ENCODE measurements at regions not wholly inside any gene's neighbourhood (a gene's known extent, or its start where the extent isn't known, plus 50 kb on each side); places are given as distances from the start of the nearest gene placed in this dataset.

DNA sequence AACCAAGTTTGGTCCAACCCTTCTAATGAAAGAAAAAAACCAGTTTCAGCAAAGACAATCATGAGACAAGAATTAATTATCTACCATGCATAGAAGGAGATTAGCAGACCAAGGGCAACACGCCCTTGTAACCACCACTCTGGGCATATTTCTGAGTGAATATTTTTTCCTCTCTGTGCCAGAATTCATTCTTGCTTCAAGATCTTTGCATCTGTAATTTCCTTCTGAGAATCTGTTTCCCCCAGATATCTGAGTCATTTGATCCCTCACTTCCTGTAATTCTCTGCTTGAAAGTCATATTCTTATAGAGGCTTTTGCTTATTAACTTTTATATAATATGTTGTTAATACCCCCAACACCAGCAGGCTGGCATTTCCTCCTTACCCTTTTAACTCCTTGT is 243.7 kb downstream of the SLC16A7 start:
- in situ Hi-C loops (cut with HindIII; ENCODE audit: low pct_ligation_motif_present, low pct_unique_long_range_greater_than_20kb, low sequenced_read_pairs): no loop called here
- DNase-seq: no peak

- DNase-seq: no peak
- in situ Hi-C loops (cut with HindIII; ENCODE audit: low pct_ligation_motif_present, low pct_unique_long_range_greater_than_20kb, low sequenced_read_pairs): no loop called here
These were observed 247.5 kb downstream of the SLC16A7 start for GRCh38 chr12:59843260-59843843.

GRCh38 chr12:59844750-59845149 is 248.9 kb downstream of the SLC16A7 start:
- DNase-seq: no peak
- in situ Hi-C loops (cut with HindIII; ENCODE audit: low pct_ligation_motif_present, low pct_unique_long_range_greater_than_20kb, low sequenced_read_pairs): no loop called here

- in situ Hi-C loops (cut with HindIII; ENCODE audit: low pct_ligation_motif_present, low pct_unique_long_range_greater_than_20kb, low sequenced_read_pairs): no loop called here
- DNase-seq: no peak
These were observed 249.5 kb downstream of the SLC16A7 start for GRCh38 chr12:59845293-59845692.

DNA sequence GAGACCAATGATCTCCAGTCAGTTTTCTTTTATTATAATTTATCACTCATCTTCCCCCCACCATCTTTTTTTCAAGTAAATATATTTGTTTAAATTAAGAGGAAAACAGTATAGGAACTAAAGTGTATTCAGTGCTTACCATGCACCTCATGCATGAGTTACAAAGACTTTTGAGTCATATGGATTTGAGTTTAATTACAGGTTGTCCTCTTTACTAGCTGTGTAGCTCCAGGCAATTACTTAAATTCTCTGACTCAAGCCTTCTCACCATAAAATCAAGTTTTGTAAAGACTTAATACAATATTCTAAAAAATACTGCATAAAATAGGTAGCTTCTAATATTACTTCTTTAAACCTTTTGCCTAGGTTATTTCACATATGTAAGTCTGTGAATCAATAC is 251.3 kb downstream of the SLC16A7 start:
- no peak for DNase-seq
- in situ Hi-C loops (cut with HindIII; ENCODE audit: low pct_ligation_motif_present, low pct_unique_long_range_greater_than_20kb, low sequenced_read_pairs): no loop called here

DNA sequence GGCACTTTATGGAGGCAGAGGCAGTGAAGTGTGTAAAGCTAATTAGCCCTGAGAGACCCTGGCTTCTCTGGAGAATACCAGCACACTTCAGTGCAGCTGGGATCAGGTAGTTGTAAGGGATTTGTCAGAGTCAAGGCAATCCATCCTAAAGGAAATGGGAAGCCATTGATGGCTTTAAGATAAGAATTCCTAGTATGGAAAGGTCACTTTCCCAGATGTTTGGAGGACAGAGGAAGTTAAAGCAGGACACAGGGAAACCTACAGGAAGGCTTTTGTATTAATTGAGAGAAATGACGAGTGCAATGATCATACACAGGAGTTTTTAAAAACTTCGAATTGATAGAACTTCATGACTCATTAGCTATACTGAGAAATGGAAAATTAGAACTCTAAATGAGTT is 254.4 kb downstream of the SLC16A7 start:
- in situ Hi-C loops (cut with HindIII; ENCODE audit: low pct_ligation_motif_present, low pct_unique_long_range_greater_than_20kb, low sequenced_read_pairs): no loop called here
- no peak for DNase-seq

GRCh38 chr12:59858508-59859170 is 262.8 kb downstream of the SLC16A7 start:
- DNase-seq: no peak
- in situ Hi-C loops (cut with HindIII; ENCODE audit: low pct_ligation_motif_present, low pct_unique_long_range_greater_than_20kb, low sequenced_read_pairs): no loop called here

- no peak for DNase-seq
- in situ Hi-C loops (cut with HindIII; ENCODE audit: low pct_ligation_motif_present, low pct_unique_long_range_greater_than_20kb, low sequenced_read_pairs): no loop called here
These were observed 263.3 kb downstream of the SLC16A7 start for GRCh38 chr12:59859171-59859510.

DNA sequence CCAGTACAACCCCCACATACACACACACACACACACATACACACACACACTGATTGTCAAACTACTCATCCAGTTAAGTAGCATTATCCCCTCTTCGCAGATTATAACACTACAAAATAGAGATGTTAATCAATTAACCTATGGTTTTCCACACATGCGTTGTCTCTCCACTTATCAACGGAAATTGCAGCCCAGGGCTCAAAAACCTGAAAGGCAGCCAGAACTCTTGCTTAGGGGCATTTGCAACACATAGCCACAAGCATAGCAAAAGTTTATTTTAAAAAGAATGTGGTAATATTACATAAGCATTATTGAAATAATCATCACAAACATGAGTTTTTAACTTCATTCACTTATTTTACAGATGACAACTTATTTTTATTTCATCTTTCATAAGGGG is 265.8 kb downstream of the SLC16A7 start:
- in situ Hi-C loops (cut with HindIII; ENCODE audit: low pct_ligation_motif_present, low pct_unique_long_range_greater_than_20kb, low sequenced_read_pairs): no loop called here
- no peak for DNase-seq

- in situ Hi-C loops (cut with HindIII; ENCODE audit: low pct_ligation_motif_present, low pct_unique_long_range_greater_than_20kb, low sequenced_read_pairs): no loop called here
- no peak for DNase-seq
These were observed 271.2 kb downstream of the SLC16A7 start for GRCh38 chr12:59867055-59867454.

DNA sequence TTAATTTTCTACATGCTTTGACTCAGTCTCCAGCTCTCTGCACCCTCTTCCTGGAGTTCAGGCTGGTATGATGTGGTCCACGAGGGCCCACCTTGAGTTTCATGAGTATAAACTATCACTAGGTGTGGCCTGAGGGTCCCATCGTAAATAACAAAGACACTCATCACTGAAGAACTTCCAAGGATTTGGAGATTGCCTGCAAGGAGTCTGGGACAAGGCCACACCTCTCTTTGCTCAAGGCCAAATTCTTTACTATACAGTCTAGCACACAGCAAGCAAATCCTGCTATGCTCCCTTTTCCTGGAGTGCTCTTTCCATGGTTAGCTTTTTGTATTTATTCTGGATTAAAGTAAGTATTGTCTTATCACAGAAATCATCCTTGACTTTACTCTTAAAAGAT is 271.9 kb downstream of the SLC16A7 start:
- no peak for DNase-seq
- in situ Hi-C loops (cut with HindIII; ENCODE audit: low pct_ligation_motif_present, low pct_unique_long_range_greater_than_20kb, low sequenced_read_pairs): no loop called here

GRCh38 chr12:59871779-59872178 is 275.9 kb downstream of the SLC16A7 start:
- DNase-seq: no peak
- in situ Hi-C loops (cut with HindIII; ENCODE audit: low pct_ligation_motif_present, low pct_unique_long_range_greater_than_20kb, low sequenced_read_pairs): no loop called here

GRCh38 chr12:59873136-59873535 is 277.3 kb downstream of the SLC16A7 start:
- in situ Hi-C loops (cut with HindIII; ENCODE audit: low pct_ligation_motif_present, low pct_unique_long_range_greater_than_20kb, low sequenced_read_pairs): no loop called here

GRCh38 chr12:59874781-59875180 is 279.0 kb downstream of the SLC16A7 start:
- DNase-seq: no peak
- in situ Hi-C loops (cut with HindIII; ENCODE audit: low pct_ligation_motif_present, low pct_unique_long_range_greater_than_20kb, low sequenced_read_pairs): no loop called here

More at GRCh38 chr12:59873136-59873535, 277.3 kb downstream of the SLC16A7 start:
- DNase-seq: no peak

GRCh38 chr12:59886131-59886733 is 290.4 kb downstream of the SLC16A7 start:
- no peak for DNase-seq

GRCh38 chr12:59887178-59887577 is 291.3 kb downstream of the SLC16A7 start:
- no peak for DNase-seq
- in situ Hi-C loops (cut with HindIII; ENCODE audit: low pct_ligation_motif_present, low pct_unique_long_range_greater_than_20kb, low sequenced_read_pairs): no loop called here

More at GRCh38 chr12:59886131-59886733, 290.4 kb downstream of the SLC16A7 start:
- in situ Hi-C loops (cut with HindIII; ENCODE audit: low pct_ligation_motif_present, low pct_unique_long_range_greater_than_20kb, low sequenced_read_pairs): no loop called here

GRCh38 chr12:59890896-59891579 is 295.2 kb downstream of the SLC16A7 start:
- no peak for DNase-seq
- in situ Hi-C loops (cut with HindIII; ENCODE audit: low pct_ligation_motif_present, low pct_unique_long_range_greater_than_20kb, low sequenced_read_pairs): no loop called here

- in situ Hi-C loops (cut with HindIII; ENCODE audit: low pct_ligation_motif_present, low pct_unique_long_range_greater_than_20kb, low sequenced_read_pairs): no loop called here
- DNase-seq: no peak
These were observed 299.4 kb downstream of the SLC16A7 start for GRCh38 chr12:59895166-59895775.

- DNase-seq: no peak
- in situ Hi-C loops (cut with HindIII; ENCODE audit: low pct_ligation_motif_present, low pct_unique_long_range_greater_than_20kb, low sequenced_read_pairs): no loop called here
These were observed 309.2 kb downstream of the SLC16A7 start for GRCh38 chr12:59904874-59905521.

Measured in ACHN (cell line).